Kidney glomerular epithelial cell (primary cell): ENCODE measurements at regions not wholly inside any gene's neighbourhood (a gene's known extent, or its start where the extent isn't known, plus 50 kb on each side); places are given as distances from the start of the nearest gene placed in this dataset.
"Not testable (repeated sequence)": the region's sequence is repeated elsewhere in the genome, so short reads cannot be mapped to it uniquely, and the experiment has no call there.

Source experiments
- DNase-seq: peaks from one replicate; lab custom pipeline; 2025; lab: John Stamatoyannopoulos, UW

DNA sequence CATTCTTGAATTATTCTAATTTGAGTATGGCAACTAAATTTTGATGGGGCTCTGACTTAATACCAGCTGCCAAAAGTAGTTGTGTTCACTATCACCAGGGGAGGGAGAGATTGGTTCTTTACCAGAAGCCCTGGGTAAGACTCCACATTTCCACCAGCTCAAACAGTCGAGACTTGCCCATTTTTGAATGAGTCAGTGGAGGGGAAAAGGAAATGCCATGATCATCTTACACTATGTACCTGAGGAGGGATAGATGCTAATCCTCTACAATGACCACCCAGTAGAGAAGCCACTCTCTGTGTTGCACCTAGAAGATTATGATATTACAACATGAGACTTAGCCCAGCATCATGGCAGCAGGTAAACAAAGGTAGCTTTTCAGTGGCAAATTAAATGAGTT is 77.0 kb upstream of the SGK1 start:
- DNase-seq, result no peak

DNA sequence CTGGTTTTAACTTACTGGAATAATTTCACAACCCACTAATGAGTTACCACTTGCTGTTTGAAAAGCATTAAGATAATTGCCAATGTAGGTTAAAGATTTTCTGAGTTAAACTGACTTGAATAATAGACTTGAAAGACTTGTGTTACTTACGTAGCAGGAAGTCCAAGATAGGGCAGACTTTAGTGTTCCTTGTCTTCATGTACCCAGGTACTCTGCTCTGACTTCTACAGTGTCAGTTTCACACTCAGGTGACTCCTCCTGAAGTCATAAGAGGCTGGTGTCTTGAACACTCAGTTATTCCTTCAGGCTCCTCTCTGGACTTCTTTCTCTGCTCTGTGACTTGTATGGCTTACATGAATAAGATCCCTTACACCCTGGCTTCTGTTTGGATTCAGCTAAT is 76.3 kb upstream of the SGK1 start:
- DNase-seq, result no peak

GRCh38 chr6:134391205-134391604 is 73.3 kb upstream of the SGK1 start:
- DNase-seq, result no peak

GRCh38 chr6:134389658-134390057 is 71.7 kb upstream of the SGK1 start:
- no peak for DNase-seq

GRCh38 chr6:134389129-134389528 is 71.2 kb upstream of the SGK1 start:
- no peak for DNase-seq

DNA sequence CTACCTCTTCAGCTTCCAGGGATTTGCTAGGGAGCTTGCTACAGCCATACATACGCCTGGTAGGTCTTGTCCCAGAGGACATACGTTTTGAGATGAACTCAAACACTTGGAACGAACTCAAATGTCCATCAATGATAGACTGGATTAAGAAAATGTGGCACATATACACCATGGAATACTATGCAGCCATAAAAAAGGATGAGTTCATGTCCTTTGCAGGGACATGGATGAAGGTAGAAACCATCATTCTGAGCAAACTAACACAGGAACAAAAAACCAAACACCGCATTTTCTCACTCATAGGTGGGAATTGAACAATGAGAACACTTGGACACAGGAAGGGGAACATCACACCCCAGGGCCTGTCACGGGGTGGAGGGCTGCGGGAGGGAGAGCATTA is 68.6 kb upstream of the SGK1 start:
- DNase-seq, result not testable (repeated sequence)

DNA sequence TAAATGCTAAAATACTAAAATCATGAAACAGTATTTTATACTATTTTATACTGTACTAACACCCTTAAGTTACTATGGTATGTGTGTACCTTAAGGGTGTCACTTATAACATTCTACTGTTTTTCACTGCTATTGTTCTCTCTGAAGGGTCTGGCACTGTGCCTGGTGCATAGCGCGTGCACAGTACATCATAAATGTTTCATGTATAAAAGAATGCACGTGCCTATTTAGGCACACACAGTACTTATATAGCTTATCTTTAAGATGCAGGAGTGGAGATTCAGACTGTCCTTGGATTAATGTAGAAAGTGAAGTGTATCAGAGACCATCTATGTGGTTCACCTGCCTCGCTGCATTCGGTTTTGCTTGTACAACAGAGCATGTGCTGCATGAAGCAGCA is 64.0 kb upstream of the SGK1 start:
- DNase-seq, result no peak

DNA sequence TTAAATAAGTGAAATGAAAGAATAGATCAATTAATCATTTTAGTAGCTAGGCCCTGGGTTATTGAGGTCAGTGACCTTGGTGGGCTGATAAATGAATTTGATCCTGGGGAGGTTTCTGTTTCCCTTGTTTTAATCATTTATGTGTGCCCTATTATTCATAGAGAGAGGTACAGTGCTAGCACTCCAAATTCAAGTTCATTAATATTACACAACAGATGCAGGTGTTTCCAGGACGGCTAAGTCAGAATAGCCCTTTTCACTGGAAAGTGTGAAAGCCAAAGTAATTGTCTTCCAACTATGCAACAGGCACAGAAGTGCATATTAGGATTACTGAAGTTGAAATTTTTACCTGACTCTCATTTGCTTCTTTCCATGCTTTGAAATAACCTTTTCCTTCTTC is 61.7 kb upstream of the SGK1 start:
- no peak for DNase-seq

- DNase-seq, result no peak
Measured at GRCh38 chr6:134379076-134379475, 61.2 kb upstream of the SGK1 start.

GRCh38 chr6:134378426-134378825 is 60.5 kb upstream of the SGK1 start:
- DNase-seq, result no peak

DNA sequence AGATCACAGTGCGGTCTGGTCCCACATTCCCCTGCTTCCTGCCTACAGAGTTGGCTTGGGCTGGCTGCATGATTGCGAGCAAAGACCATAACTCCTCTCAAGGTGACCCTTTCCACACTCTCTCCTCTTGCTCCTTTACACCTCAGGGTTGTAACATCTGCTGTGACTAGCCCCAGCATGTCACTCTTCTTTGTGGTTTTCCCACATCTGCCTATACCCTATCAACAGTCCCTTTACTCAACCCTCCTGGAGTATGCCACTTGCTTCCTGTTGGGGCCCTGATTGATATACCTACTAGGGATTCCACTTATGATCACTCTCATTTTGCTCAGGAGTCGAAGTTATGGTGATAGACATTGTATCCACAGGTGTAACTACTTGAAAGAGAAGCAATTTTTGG is 58.9 kb upstream of the SGK1 start:
- no peak for DNase-seq

- DNase-seq, result no peak
Measured at GRCh38 chr6:134375220-134375580, 57.3 kb upstream of the SGK1 start.

GRCh38 chr6:134374491-134375219 is 56.7 kb upstream of the SGK1 start:
- no peak for DNase-seq

DNA sequence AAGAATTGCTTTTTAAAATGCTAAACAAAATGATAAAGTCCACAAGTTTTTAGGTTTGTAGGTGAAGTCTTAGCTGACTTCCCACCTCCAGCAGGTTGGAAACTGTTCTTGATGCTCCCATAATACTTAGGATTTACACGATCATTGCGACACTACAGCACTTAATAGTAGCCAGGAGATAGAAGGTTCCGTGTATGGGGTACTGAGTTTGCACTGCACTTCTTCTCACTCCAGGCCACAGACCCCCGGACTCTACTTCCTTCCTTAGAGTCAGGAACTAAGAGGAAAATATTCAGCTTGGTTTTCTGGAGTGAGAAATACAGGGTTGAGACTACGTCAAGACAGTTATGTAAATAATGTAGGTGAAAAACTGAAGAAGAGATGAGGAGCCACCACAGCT is 56.1 kb upstream of the SGK1 start:
- no peak for DNase-seq

- DNase-seq, result peak; percentile 66
Measured at GRCh38 chr6:134373282-134373922, 55.5 kb upstream of the SGK1 start.

DNA sequence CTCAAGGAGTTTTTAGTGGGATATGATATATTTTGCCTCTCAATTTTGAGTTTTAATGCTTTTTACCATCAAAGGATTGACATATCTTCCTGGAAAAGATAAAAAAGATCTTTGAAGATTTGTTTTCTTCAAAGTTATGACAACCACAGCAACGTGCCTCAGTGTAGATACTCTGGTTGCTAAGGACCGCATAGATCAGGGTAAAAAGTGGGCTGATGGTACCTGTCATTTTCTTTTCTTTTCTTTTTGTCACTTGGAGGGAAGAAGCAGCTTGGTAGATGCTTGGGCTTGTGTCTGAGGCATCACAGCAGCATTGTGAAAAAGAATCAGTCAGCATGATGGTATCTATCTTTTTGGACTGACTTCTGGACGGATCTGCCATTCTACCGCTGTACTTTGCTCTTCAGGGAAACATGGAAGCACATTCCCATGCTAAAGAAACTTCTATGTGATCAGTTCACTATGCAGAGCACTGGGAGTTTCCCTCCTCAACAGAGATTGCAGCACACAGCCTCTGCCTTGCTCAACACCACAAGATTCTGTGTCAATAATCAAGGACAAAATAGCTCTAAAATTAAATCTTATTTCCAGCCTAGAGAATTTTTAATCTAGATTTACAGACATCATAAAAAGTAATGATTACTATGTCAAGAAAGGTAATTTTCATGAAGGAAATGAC is 54.8 kb upstream of the SGK1 start:
- no peak for DNase-seq

GRCh38 chr6:134368670-134369069 is 50.8 kb upstream of the SGK1 start:
- DNase-seq, result no peak
